ENCODE measurements at regions not wholly inside any gene's neighbourhood (a gene's known extent, or its start where the extent isn't known, plus 50 kb on each side); places are given as distances from the start of the nearest gene placed in this dataset.

GRCh38 chr16:85173981-85174751 lies 61.9 kb upstream of the CIBAR2 start:
- no peak for DNase-seq

- no peak for DNase-seq
Observed at GRCh38 chr16:85174871-85175723, 62.8 kb upstream of the CIBAR2 start.

GRCh38 chr16:85175724-85176233 lies 63.5 kb upstream of the CIBAR2 start:
- no peak for DNase-seq

GRCh38 chr16:85176541-85177447 lies 64.5 kb upstream of the CIBAR2 start:
- no peak for DNase-seq

- DNase-seq, result no peak
Observed at GRCh38 chr16:85177448-85177846, 65.2 kb upstream of the CIBAR2 start.

- no peak for DNase-seq
Observed at GRCh38 chr16:85178006-85178591, 65.8 kb upstream of the CIBAR2 start.

GRCh38 chr16:85178596-85178995 lies 66.3 kb upstream of the CIBAR2 start:
- no peak for DNase-seq

GRCh38 chr16:85179344-85180046 lies 67.2 kb upstream of the CIBAR2 start:
- no peak for DNase-seq

GRCh38 chr16:85180047-85180826 lies 68.0 kb upstream of the CIBAR2 start:
- DNase-seq, result no peak

GRCh38 chr16:85180827-85181738 lies 68.8 kb upstream of the CIBAR2 start:
- DNase-seq, result no peak

GRCh38 chr16:85181739-85182129 lies 69.5 kb upstream of the CIBAR2 start:
- DNase-seq, result no peak

- DNase-seq, result no peak
Observed at GRCh38 chr16:85182286-85182685, 70.0 kb upstream of the CIBAR2 start.

- no peak for DNase-seq
Observed at GRCh38 chr16:85182774-85183173, 70.5 kb upstream of the CIBAR2 start.

- DNase-seq, result no peak
Observed at GRCh38 chr16:85183564-85183963, 71.3 kb upstream of the CIBAR2 start.

GRCh38 chr16:85184404-85184803 lies 72.1 kb upstream of the CIBAR2 start:
- no peak for DNase-seq

GRCh38 chr16:85185303-85186100 lies 73.2 kb upstream of the CIBAR2 start:
- no peak for DNase-seq

GRCh38 chr16:85187002-85187401 lies 74.7 kb upstream of the CIBAR2 start:
- DNase-seq, result no peak

- DNase-seq, result no peak
Observed at GRCh38 chr16:85187447-85187846, 75.2 kb upstream of the CIBAR2 start.

GRCh38 chr16:85187886-85188285 lies 75.6 kb upstream of the CIBAR2 start:
- no peak for DNase-seq

Measured in GOT3 (cell line).